Neural cell (in vitro differentiated cells): ENCODE measurements at regions not wholly inside any gene's neighbourhood (a gene's known extent, or its start where the extent isn't known, plus 50 kb on each side); places are given as distances from the start of the nearest gene placed in this dataset.

Experiments
- H2AFZ ChIP-seq: fragments of 200-600, 300-800 bp; sonication (generic), shearing (Covaris generic); 2 replicates; pipeline ENCODE4 v1.6.0; 2014; ENCODE audit warnings: low read depth, mild to moderate bottlenecking, antibody characterized with exemption, low read length, moderate library complexity
- H3F3A ChIP-seq: fragments of 200-600 bp; shearing (Covaris generic); 2 replicates; pipeline ENCODE4 v1.6.1; 2016; ENCODE audit warnings: mild to moderate bottlenecking, moderate library complexity, mixed read lengths, antibody characterized with exemption, low read length; ENCODE audit not compliant: insufficient read depth, poor library complexity, severe bottlenecking
- H3K27ac ChIP-seq: fragments of 200-600, 300-800 bp; sonication (generic), shearing (Covaris generic); 2 replicates; pipeline ENCODE4 v1.5.1; 2014; ENCODE audit warnings: mild to moderate bottlenecking, low read length, moderate library complexity
- H3K27me3 ChIP-seq: fragments of 300-800, 200-600 bp; sonication (generic), shearing (Covaris generic); 2 replicates; pipeline ENCODE4 v1.6.0; 2014; ENCODE audit warnings: mild to moderate bottlenecking, low read depth, low read length, moderate library complexity; ENCODE audit not compliant: insufficient read depth
- H3K36me3 ChIP-seq: fragments of 300-800, 200-600 bp; sonication (generic), shearing (Covaris generic); 2 replicates; pipeline ENCODE4 v1.5.1; 2014; ENCODE audit warnings: mild to moderate bottlenecking, antibody characterized with exemption, low read length, moderate library complexity; ENCODE audit not compliant: insufficient read depth
- H3K4me2 ChIP-seq: fragments of 300-800, 200-600 bp; sonication (generic), shearing (Covaris generic); 2 replicates; pipeline ENCODE4 v1.6.0; 2014; ENCODE audit warnings: mild to moderate bottlenecking, low read length
- H3K4me3 ChIP-seq: fragments of 300-800, 200-600 bp; sonication (generic), shearing (Covaris generic); 2 replicates; pipeline ENCODE4 v1.5.1; 2014; ENCODE audit warnings: mild to moderate bottlenecking, low read length, moderate library complexity
- H3K79me2 ChIP-seq: fragments of 200-600 bp; shearing (Covaris generic); replicated peaks from 2 replicates; pipeline ENCODE4 v1.6.0; 2014; ENCODE audit warnings: mild to moderate bottlenecking, low read length, moderate library complexity; ENCODE audit not compliant: insufficient read depth
- H3K9ac ChIP-seq: fragments of 300-800, 200-600 bp; sonication (generic), shearing (Covaris generic); 2 replicates; pipeline ENCODE4 v1.6.1; 2016; ENCODE audit warnings: mild to moderate bottlenecking, low read length, mixed read lengths
- H3K9me2 ChIP-seq: fragments of 200-600 bp; shearing (Covaris generic); 2 replicates; pipeline ENCODE4 v1.6.1; 2016; ENCODE audit warnings: mild to moderate bottlenecking, low read length, mixed read lengths; ENCODE audit not compliant: insufficient read depth
- H3K9me3 ChIP-seq: fragments of 200-600, 300-800 bp; sonication (generic), shearing (Covaris generic); 2 replicates; pipeline ENCODE4 v1.6.1; 2016; ENCODE audit warnings: mild to moderate bottlenecking, mixed run types, low read length, moderate library complexity, mixed read lengths
- H4K20me1 ChIP-seq: fragments of 200-600 bp; shearing (Covaris generic); 2 replicates; pipeline ENCODE4 v1.6.1; 2016; ENCODE audit warnings: mild to moderate bottlenecking, mixed run types; ENCODE audit not compliant: insufficient read depth
- EP300 ChIP-seq: fragments of 450-650 bp; conservative IDR thresholded peaks from 2 replicates; pipeline ENCODE4 v1.6.1; 2014; ENCODE audit warnings: antibody characterized with exemption, mild to moderate bottlenecking, moderate library complexity; ENCODE audit not compliant: poor library complexity, severe bottlenecking
- EZH2 ChIP-seq: fragments of 200-600, 300-800 bp; shearing (Covaris generic), sonication (generic); IDR thresholded peaks from 2 replicates; pipeline ENCODE4 v1.6.1; 2014; ENCODE audit warnings: antibody characterized with exemption, low read length, borderline replicate concordance, mild to moderate bottlenecking; ENCODE audit not compliant: insufficient read depth, poor library complexity, severe bottlenecking
- MXI1 ChIP-seq: fragments of 450-650 bp; conservative IDR thresholded peaks from 2 replicates; pipeline ENCODE4 v1.6.1; 2014; ENCODE audit warnings: antibody characterized with exemption, mild to moderate bottlenecking; ENCODE audit not compliant: poor library complexity, severe bottlenecking
- POLR2AphosphoS5 ChIP-seq: IDR thresholded peaks from 2 replicates; pipeline ENCODE4 v1.6.1; 2012
- RAD21 ChIP-seq: fragments of 450-650 bp; conservative IDR thresholded peaks from 2 replicates; pipeline ENCODE4 v1.6.1; 2014; ENCODE audit warnings: antibody characterized with exemption, mild to moderate bottlenecking, moderate library complexity
- SMC3 ChIP-seq: fragments of 450-650 bp; conservative IDR thresholded peaks from 2 replicates; pipeline ENCODE4 v1.6.1; 2014; ENCODE audit warnings: antibody characterized with exemption, mild to moderate bottlenecking, moderate library complexity; ENCODE audit not compliant: poor library complexity
- TAF1 ChIP-seq: IDR thresholded peaks from 2 replicates; pipeline ENCODE4 v1.6.1; 2012; ENCODE audit warnings: low read depth
- TF ChIP-seq, protein P1 (sequence below): fragments of 450-650 bp; IDR thresholded peaks from 2 replicates; pipeline ENCODE4 v1.5.1; 2014; ENCODE audit warnings: antibody characterized with exemption, mild to moderate bottlenecking, moderate library complexity; ENCODE audit not compliant: poor library complexity, severe bottlenecking
- TF ChIP-seq, protein P2 (sequence below): IDR thresholded peaks from 2 replicates; pipeline ENCODE4 v1.6.1; 2012; ENCODE audit warnings: borderline replicate concordance

DNA sequence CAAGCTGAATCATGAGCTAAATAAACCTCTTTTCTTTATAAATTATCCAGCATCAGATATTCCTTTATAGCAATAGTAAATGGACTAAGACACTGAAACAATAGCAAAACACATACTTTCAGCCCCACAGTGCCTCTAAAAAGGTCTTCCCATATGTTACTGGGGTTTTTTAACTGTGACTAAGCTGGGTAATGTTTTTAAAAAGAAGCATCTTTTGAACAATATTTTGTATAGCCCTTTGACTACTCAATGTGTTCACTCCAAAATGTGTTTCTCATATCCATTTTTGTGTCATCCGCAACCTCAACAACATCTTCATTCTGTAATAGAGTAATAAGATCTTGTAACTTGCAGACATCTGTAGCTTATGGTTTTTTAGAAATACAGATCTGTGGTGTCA, 218.7 kb upstream of the S100G start:
- no peaks in the 10 kb centered on the region for H3K9me3 ChIP-seq
- H3K27ac ChIP-seq: no peak overlapping the region
- no peak overlapping the region for H2AFZ ChIP-seq
- H3K9me2 ChIP-seq: no peaks in the 10 kb centered on the region
- TF ChIP-seq MXI1: no peak
- TF ChIP-seq, protein P1, sequence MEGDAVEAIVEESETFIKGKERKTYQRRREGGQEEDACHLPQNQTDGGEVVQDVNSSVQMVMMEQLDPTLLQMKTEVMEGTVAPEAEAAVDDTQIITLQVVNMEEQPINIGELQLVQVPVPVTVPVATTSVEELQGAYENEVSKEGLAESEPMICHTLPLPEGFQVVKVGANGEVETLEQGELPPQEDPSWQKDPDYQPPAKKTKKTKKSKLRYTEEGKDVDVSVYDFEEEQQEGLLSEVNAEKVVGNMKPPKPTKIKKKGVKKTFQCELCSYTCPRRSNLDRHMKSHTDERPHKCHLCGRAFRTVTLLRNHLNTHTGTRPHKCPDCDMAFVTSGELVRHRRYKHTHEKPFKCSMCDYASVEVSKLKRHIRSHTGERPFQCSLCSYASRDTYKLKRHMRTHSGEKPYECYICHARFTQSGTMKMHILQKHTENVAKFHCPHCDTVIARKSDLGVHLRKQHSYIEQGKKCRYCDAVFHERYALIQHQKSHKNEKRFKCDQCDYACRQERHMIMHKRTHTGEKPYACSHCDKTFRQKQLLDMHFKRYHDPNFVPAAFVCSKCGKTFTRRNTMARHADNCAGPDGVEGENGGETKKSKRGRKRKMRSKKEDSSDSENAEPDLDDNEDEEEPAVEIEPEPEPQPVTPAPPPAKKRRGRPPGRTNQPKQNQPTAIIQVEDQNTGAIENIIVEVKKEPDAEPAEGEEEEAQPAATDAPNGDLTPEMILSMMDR: no peak
- TF ChIP-seq SMC3: no peak
- no peaks in the 10 kb centered on the region for H3K27me3 ChIP-seq
- no peaks in the 10 kb centered on the region for H4K20me1 ChIP-seq
- H3K36me3 ChIP-seq: no peaks in the 10 kb centered on the region
- no peak overlapping the region for H3K4me2 ChIP-seq
- no peak overlapping the region for H3K4me3 ChIP-seq
- H3F3A ChIP-seq: no peaks in the 10 kb centered on the region
- no peaks in the 10 kb centered on the region for H3K79me2 ChIP-seq
- H3K9ac ChIP-seq: no peak overlapping the region

DNA sequence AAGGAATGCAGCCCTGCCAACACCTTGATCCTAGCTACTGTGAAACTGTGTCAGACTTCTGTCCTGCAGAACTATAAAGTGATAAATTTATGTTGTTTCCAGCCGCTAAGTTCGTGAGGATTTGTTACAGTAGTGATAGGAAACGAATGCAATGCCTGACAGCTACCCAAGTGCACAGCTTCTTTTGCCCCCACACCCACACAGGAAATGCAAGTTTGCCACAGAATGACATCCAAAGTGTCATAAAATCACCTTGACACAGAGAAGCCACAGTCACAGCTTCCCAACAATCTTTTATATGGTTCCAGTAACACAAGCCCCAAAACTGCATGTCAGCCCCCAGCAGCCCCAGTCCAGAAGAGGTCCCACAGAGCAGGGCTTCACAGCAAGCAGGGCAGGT, 216.9 kb upstream of the S100G start:
- Histone ChIP-seq H3K4me3 (no peak overlapping the region), H3K9me2 (no peaks in the 10 kb centered on the region), H3K27me3 (no peaks in the 10 kb centered on the region), H4K20me1 (no peaks in the 10 kb centered on the region), H3F3A (no peaks in the 10 kb centered on the region), H3K79me2 (no peaks in the 10 kb centered on the region), H3K4me2 (no peak overlapping the region), H3K36me3 (no peaks in the 10 kb centered on the region), H3K9me3 (no peaks in the 10 kb centered on the region), H3K27ac (no peak overlapping the region), H3K9ac (no peak overlapping the region), H2AFZ (no peak overlapping the region)
- TF ChIP-seq EP300: no peak
- no peak for TF ChIP-seq TAF1
- no peak for TF ChIP-seq SMC3
- no peak for TF ChIP-seq EZH2
- TF ChIP-seq MXI1: no peak
- no peak for TF ChIP-seq RAD21
- TF ChIP-seq, protein P2, sequence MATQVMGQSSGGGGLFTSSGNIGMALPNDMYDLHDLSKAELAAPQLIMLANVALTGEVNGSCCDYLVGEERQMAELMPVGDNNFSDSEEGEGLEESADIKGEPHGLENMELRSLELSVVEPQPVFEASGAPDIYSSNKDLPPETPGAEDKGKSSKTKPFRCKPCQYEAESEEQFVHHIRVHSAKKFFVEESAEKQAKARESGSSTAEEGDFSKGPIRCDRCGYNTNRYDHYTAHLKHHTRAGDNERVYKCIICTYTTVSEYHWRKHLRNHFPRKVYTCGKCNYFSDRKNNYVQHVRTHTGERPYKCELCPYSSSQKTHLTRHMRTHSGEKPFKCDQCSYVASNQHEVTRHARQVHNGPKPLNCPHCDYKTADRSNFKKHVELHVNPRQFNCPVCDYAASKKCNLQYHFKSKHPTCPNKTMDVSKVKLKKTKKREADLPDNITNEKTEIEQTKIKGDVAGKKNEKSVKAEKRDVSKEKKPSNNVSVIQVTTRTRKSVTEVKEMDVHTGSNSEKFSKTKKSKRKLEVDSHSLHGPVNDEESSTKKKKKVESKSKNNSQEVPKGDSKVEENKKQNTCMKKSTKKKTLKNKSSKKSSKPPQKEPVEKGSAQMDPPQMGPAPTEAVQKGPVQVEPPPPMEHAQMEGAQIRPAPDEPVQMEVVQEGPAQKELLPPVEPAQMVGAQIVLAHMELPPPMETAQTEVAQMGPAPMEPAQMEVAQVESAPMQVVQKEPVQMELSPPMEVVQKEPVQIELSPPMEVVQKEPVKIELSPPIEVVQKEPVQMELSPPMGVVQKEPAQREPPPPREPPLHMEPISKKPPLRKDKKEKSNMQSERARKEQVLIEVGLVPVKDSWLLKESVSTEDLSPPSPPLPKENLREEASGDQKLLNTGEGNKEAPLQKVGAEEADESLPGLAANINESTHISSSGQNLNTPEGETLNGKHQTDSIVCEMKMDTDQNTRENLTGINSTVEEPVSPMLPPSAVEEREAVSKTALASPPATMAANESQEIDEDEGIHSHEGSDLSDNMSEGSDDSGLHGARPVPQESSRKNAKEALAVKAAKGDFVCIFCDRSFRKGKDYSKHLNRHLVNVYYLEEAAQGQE: no peak
- TF ChIP-seq, protein P1: no peak
- TF ChIP-seq POLR2AphosphoS5: no peak
